Left cardiac atrium (tissue), 4 donors: ENCODE measurements at regions not wholly inside any gene's neighbourhood (a gene's known extent, or its start where the extent isn't known, plus 50 kb on each side); places are given as distances from the start of the nearest gene placed in this dataset.

ENCODE experiments used
- ATAC-seq, 2 donors: fragments of 200-7000 bp; cut with Tn5 transposase; one replicate each; pipeline ENCODE4 v1.9.1; 2020; ENCODE audit warnings: mild to moderate bottlenecking in 2 of 2, moderate library complexity in 2 of 2
- DNase-seq: peaks from one replicate; pipeline ENCODE4 v3.0.0-alpha.2; 2020
- intact Hi-C, 2 donors: fragments of 100-400 bp; cut with DNase I; formaldehyde crosslinking; loops; one replicate each; pipeline versions ENCODE4 v1.14.1 to v1.15.1; 2022 to 2023
- donor health status: DM: no; HTN: yes; CAD: no.
- donor health status: DM: no; HTN: yes; CAD: no; lungs with severe emphysema.
- donor health status: DM: yes; HTN: yes; CAD: no.
- donor health status: Dilated cardiomyopathy.

DNA sequence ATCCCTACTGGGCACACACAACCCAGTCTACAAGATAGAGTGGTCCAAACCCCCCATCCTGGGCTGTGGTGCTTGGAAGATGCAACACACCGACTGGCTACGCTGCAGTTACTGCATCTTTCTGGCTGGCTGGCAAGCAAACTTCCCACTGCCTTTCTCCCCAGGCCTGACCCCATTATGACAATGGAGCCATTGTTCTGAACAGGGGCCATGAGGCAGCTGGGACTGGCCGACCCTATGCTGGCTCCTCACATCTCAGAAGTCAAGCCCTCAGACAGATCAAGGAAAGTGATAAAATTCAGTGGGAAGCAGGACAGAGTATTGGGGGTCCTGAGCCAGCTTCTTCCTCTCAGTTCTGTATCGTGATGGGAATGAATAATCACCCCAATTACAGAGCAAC, 364.1 kb upstream of the ASIC2 start:
- ATAC-seq (peak in 1 of 2 donors; percentile 32), DNase-seq (no peak)
- intact Hi-C loops = no loop called here

DNA sequence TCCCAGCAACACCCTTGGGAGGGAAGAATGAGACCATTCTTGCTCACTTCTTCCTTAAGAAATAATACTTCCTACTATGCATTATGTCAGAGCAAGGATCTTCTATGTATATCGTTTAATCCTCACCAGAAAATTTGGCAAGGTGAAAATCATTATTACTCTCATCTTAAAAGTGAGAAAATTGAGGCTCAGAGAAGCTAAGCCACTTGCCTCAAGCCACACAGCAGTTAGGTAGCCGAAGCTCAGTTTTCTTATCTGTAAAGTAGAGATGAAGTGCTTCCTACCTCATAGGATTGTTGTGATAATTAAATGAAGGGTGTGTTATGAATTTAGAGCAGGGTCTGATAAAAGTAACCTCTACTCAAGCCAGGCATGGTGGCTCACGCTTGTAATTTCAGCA, 368.9 kb upstream of the ASIC2 start:
- no peak for ATAC-seq
- intact Hi-C loops = no loop called here
- DNase-seq = no peak

GRCh38 chr17:33664116-33664840, 371.2 kb upstream of the ASIC2 start:
- DNase-seq (no peak), ATAC-seq (no peak)
- intact Hi-C loops = no loop called here

DNA sequence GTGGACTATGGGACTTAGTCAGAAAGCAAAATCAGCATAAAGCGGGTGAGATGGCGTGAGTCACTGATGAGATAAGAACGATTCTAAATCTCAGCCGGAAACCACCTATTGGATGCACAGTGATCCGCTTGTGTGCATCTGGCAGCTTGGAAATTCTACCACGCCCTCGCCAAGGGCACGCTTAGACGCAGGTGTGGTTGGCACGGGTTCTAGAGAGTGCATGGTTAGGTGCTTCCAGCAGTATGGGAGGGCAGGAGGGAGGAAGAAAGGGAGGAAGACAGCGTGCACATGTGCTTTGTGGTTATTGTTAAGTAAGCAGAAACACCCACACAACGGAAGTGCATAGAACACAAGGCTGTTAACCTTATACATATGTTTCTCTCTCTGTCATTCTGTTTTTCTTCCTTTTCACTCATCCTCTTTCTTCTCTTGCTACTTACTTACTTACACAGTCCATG, 374.0 kb upstream of the ASIC2 start:
- no peak for DNase-seq
- no peak for ATAC-seq
- intact Hi-C loops = no loop called here

DNA sequence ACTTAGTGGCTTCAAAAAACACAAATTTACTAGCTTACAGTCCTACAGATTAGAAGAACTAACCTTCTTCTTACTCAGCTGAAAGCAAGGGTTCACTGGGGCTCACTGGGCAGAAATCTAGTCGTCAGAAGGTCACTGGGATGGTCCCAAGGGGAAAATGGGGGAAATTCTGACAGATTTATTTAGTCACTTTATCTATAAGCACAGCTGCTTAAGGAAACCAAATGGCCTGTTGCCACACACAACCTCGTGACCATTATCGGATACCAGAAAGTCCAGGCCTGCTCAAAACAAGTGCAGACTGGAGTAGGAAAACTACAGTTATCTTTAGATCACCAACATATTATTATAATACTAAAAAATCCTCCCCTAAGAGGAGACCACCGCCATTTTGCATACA, 374.6 kb upstream of the ASIC2 start:
- intact Hi-C loops = no loop called here
- ATAC-seq (peak; percentile 41 to 61), DNase-seq (peak; percentile 47)

GRCh38 chr17:33668516-33668915, 375.4 kb upstream of the ASIC2 start:
- no peak for DNase-seq
- intact Hi-C loops = no loop called here
- no peak for ATAC-seq

GRCh38 chr17:33671491-33671890, 378.4 kb upstream of the ASIC2 start:
- intact Hi-C loops = loop anchor here in 1 of 2 donors (10.0 kb wide), 1 partner anchor 157 kb away; no protein-coding TSS in a partner anchor
- DNase-seq (no peak), ATAC-seq (no peak)

- peak; percentile 68 for DNase-seq
- intact Hi-C loops = loop anchor here (5.0 to 10.0 kb wide), 2 partner anchors 160 to 637 kb away; no protein-coding TSS in a partner anchor
- peak; percentile 88 to 92 for ATAC-seq
Measured at GRCh38 chr17:33674685-33675084, 381.6 kb upstream of the ASIC2 start.

- no peak for DNase-seq
- no peak for ATAC-seq
- intact Hi-C loops = loop anchor here (2.0 to 10.0 kb wide), 3 partner anchors 158 to 639 kb away; no protein-coding TSS in a partner anchor
Measured at GRCh38 chr17:33676444-33676843, 383.3 kb upstream of the ASIC2 start.

DNA sequence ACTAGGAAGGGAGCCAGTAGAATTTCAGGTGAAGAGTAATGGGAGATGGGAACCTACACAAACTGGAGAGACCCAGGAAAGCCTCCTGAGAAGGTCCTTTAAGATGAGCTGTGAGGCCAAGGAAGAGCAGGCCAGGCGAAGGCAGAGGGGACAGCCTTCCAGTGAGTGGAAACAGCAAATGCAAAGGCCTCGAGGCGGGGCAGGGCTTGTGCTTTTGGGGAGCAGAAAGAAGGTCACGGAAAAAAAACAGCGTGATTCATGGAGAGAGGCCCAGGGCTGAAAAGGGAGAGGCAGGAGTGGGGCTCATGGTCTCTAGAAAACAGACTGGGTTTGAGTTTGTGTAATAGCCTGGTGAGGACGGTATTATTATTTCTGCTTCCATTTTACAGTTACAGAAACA, 386.5 kb upstream of the ASIC2 start:
- intact Hi-C loops = loop anchor here (5.0 to 10.0 kb wide), 2 partner anchors 165 to 642 kb away; no protein-coding TSS in a partner anchor
- DNase-seq (no peak), ATAC-seq (no peak)

- DNase-seq = no peak
- no peak for ATAC-seq
- intact Hi-C loops = no loop called here
Measured at GRCh38 chr17:33680472-33680871, 387.4 kb upstream of the ASIC2 start.

GRCh38 chr17:33682599-33682998, 389.5 kb upstream of the ASIC2 start:
- intact Hi-C loops = no loop called here
- ATAC-seq = peak in 1 of 2 donors; percentile 23
- DNase-seq = no peak

DNA sequence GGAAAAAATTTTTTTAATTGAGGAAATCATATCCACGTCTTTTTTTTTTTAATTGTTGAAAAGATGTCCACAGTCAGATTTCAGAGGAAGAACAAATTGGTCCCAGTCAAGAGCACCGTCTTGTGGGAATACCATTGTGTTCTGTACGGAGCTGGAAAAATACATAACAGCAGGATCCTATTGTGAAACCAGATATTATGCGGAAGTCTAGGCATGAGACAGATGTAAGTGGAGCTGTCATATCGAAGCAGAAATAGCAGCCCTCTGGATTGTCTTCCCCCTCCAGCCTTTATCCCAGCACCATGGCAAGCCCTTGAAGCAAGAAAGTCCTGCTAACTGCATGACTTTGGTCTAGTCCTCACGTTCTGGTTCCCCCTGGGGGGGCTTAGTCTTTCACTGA, 391.6 kb upstream of the ASIC2 start:
- DNase-seq (no peak), ATAC-seq (no peak)
- intact Hi-C loops = no loop called here

GRCh38 chr17:33686171-33686570, 393.1 kb upstream of the ASIC2 start:
- no peak for DNase-seq
- no peak for ATAC-seq
- intact Hi-C loops = no loop called here

GRCh38 chr17:33687831-33688230, 394.7 kb upstream of the ASIC2 start:
- intact Hi-C loops = no loop called here
- ATAC-seq (no peak), DNase-seq (no peak)

DNA sequence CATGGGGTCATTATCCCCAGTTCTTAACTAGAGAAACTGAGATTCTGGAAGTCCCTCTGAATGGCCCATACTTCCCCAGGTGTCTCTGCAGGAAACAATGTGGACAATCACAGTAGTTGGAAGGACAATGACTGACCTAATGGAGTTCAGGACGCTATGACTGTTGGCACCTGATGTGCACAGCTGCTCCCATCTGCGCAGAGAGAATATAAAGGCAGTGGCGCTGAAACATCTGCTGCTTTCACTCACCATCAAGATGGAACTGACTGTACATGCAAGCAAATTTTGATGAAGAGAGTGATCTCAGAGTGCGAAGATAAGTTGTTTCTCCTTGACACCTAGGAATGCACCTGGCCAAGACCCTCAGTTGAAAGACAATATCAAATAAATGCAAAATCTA, 395.7 kb upstream of the ASIC2 start:
- intact Hi-C loops = no loop called here
- DNase-seq (no peak), ATAC-seq (no peak)

GRCh38 chr17:33689725-33690124, 396.6 kb upstream of the ASIC2 start:
- intact Hi-C loops = no loop called here
- no peak for DNase-seq
- ATAC-seq = no peak

DNA sequence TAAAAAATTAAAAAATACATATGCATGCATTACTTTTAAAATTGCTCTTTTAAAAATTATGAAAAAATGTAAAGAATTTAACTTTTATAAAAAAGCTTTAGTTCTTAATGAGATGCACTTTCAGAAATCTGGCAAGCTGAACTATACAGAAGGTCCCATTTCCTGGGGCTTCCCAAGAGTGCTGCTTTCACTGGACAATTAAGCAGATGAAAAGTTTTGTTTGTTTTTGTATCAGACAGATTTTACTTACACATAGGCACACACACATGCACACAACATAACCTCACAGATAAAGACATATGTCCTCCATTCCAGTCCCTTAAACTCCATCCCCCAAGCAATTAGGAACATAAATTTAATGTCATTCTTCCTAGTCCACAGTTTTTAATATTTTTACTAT, 402.3 kb upstream of the ASIC2 start:
- DNase-seq (no peak), ATAC-seq (no peak)
- intact Hi-C loops = no loop called here

- ATAC-seq (no peak), DNase-seq (no peak)
- intact Hi-C loops = no loop called here
Measured at GRCh38 chr17:33696102-33696501, 403.0 kb upstream of the ASIC2 start.

DNA sequence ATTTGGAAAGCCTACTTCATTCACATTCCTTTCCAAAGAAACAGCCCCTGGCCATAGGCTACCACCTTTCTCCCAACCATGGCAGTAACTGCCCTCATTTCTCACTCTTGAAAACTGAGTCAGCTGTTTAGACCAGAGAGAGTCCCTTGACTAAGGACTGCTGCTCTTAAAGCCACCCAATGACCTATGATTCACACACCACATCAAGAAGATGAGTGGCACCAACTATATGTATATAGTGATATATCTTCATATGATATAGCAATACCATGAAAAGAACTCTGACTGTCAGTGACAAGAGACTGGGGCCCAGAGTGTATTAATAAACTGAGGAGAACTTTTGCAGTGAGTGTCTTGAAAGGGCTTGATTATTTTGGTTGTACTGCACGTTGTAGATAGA, 404.5 kb upstream of the ASIC2 start:
- DNase-seq (no peak), ATAC-seq (no peak)
- intact Hi-C loops = no loop called here

GRCh38 chr17:33701910-33702309, 408.8 kb upstream of the ASIC2 start:
- ATAC-seq (no peak), DNase-seq (no peak)
- intact Hi-C loops = no loop called here
